ENCODE measurements at regions not wholly inside any gene's neighbourhood (a gene's known extent, or its start where the extent isn't known, plus 50 kb on each side); places are given as distances from the start of the nearest gene placed in this dataset.

GRCh38 chr12:42791399-42791798 is 201.9 kb upstream of the PRICKLE1 start:
- TF ChIP-seq RAD51 (IDR thresholded peaks at IDR 0.05) (no peak), RFX5 (IDR thresholded peaks at IDR 0.05; ENCODE audit: low read depth, low read length) (no peak), POLR2A (IDR thresholded peaks at IDR 0.05; ENCODE audit: low read depth, low read length) (no peak), CTCF (IDR thresholded peaks at IDR 0.05 in 2 of 3, conservative IDR thresholded peaks at IDR 0.05 in 1 of 3; ENCODE audit: control insufficient read depth in 2 of 3, extremely low read depth in 1 of 3, insufficient read depth in 1 of 3, low read depth in 3 of 3, low read length in 3 of 3) (no peak), RCOR1 (conservative IDR thresholded peaks at IDR 0.05; ENCODE audit: low read depth, low read length) (no peak), POU2F2 (IDR thresholded peaks at IDR 0.05; ENCODE audit: borderline replicate concordance, low read depth, low read length) (no peak), ZNF207 (IDR thresholded peaks at IDR 0.05; ENCODE audit: borderline replicate concordance) (no peak), BMI1 (IDR thresholded peaks at IDR 0.05; ENCODE audit: borderline replicate concordance) (no peak), SMC3 (IDR thresholded peaks at IDR 0.05; ENCODE audit: borderline replicate concordance, low read length) (no peak), CBX3 (IDR thresholded peaks at IDR 0.05; ENCODE audit: borderline replicate concordance, low read depth) (no peak), SMAD1 (IDR thresholded peaks at IDR 0.05; ENCODE audit: low read depth, partially characterized antibody) (no peak)

Measured in GM12878 (cell line).